Chondrocyte (in vitro differentiated cells): ENCODE measurements at regions not wholly inside any gene's neighbourhood (a gene's known extent, or its start where the extent isn't known, plus 50 kb on each side); places are given as distances from the start of the nearest gene placed in this dataset.

Source experiments
- DNase-seq: peaks from one replicate; pipeline ENCODE4 v3.0.0; 2021; ENCODE audit warnings: mixed read lengths, low spot score
- H3K27ac Mint-ChIP-seq: one replicate; pipeline ENCODE4 v1.8.0; 2021; ENCODE audit warnings: mild to moderate bottlenecking, moderate library complexity, mixed read lengths; ENCODE audit not compliant: unreplicated experiment
- H3K27me3 Mint-ChIP-seq: 2 replicates; pipeline ENCODE4 v1.8.0; 2021; ENCODE audit warnings: low read depth, mixed read lengths
- H3K36me3 Mint-ChIP-seq: 2 replicates; pipeline ENCODE4 v1.8.0; 2021; ENCODE audit warnings: low read depth, mixed read lengths
- H3K4me1 Mint-ChIP-seq: 2 replicates; pipeline ENCODE4 v1.8.0; 2021; ENCODE audit warnings: low read depth, mild to moderate bottlenecking, mixed read lengths
- H3K4me3 Mint-ChIP-seq: one replicate; pipeline ENCODE4 v1.8.0; 2021; ENCODE audit warnings: mild to moderate bottlenecking, moderate library complexity, mixed read lengths; ENCODE audit not compliant: unreplicated experiment
- H3K9me3 Mint-ChIP-seq: 2 replicates; pipeline ENCODE4 v1.8.0; 2021; ENCODE audit warnings: low read depth, mixed read lengths
- CTCF ChIP-seq: fragments of 200-600 bp; sonication (generic); IDR thresholded peaks from 2 replicates; pipeline ENCODE4 v1.5.0; 2021; ENCODE audit warnings: antibody characterized with exemption, mild to moderate bottlenecking, moderate library complexity

- Mint-ChIP-seq H3K27me3 (peaks cover 6% of the 10 kb centered on the region), H3K27ac (no peak overlapping the region), H3K36me3 (no peaks in the 10 kb centered on the region), H3K9me3 (peaks cover 7% of the 10 kb centered on the region), H3K4me3 (no peak overlapping the region), H3K4me1 (no peaks in the 10 kb centered on the region)
- TF ChIP-seq CTCF: no peak
- no peak for DNase-seq
These were observed 216.0 kb upstream of the TAPT1 start for GRCh38 chr4:16442296-16442695.

GRCh38 chr4:16439768-16440167 is 213.5 kb upstream of the TAPT1 start:
- DNase-seq: no peak
- no peak for TF ChIP-seq CTCF
- Mint-ChIP-seq H3K4me3 (no peak overlapping the region), H3K9me3 (peaks cover 10% of the 10 kb centered on the region), H3K27ac (no peak overlapping the region), H3K27me3 (peaks cover 3% of the 10 kb centered on the region), H3K4me1 (no peaks in the 10 kb centered on the region), H3K36me3 (no peaks in the 10 kb centered on the region)

GRCh38 chr4:16438986-16439385 is 212.7 kb upstream of the TAPT1 start:
- peaks cover 2% of the 10 kb centered on the region for H3K27me3 Mint-ChIP-seq
- H3K36me3 Mint-ChIP-seq: no peaks in the 10 kb centered on the region
- no peak overlapping the region for H3K4me3 Mint-ChIP-seq
- H3K9me3 Mint-ChIP-seq: peaks cover 10% of the 10 kb centered on the region
- no peak overlapping the region for H3K27ac Mint-ChIP-seq
- H3K4me1 Mint-ChIP-seq: no peaks in the 10 kb centered on the region
- no peak for DNase-seq
- TF ChIP-seq CTCF: no peak

GRCh38 chr4:16437836-16438235 is 211.6 kb upstream of the TAPT1 start:
- Mint-ChIP-seq H3K27ac (no peak overlapping the region), H3K27me3 (no peaks in the 10 kb centered on the region), H3K4me3 (no peak overlapping the region), H3K9me3 (peaks cover 10% of the 10 kb centered on the region), H3K4me1 (no peaks in the 10 kb centered on the region), H3K36me3 (no peaks in the 10 kb centered on the region)
- no peak for TF ChIP-seq CTCF
- DNase-seq: no peak

DNA sequence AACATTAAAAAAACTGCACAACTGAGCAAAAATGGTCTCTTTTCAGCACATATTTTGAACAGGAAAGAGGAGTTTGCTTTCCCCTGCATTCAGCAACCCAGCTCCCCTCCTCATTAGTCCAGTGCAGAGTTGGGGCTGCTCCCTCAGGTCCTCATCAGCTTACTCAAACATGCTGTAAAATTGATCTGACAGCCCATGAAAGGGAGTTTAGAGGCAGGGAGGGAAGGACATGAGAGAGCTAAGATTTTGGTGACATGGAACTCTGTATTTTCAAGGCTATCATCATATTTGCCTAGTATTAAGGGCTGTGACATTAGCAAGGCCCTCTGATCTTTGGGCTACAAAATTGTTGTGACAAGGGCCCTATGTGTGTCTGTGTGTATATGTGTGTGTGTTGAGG is 205.6 kb upstream of the TAPT1 start:
- H3K9me3 Mint-ChIP-seq: peaks cover 9% of the 10 kb centered on the region

More for the DNA sequence above, 205.6 kb upstream of the TAPT1 start:
- H3K27ac Mint-ChIP-seq: no peak overlapping the region
- H3K27me3 Mint-ChIP-seq: no peaks in the 10 kb centered on the region
- no peaks in the 10 kb centered on the region for H3K36me3 Mint-ChIP-seq
- H3K4me3 Mint-ChIP-seq: no peak overlapping the region
- no peak for DNase-seq
- H3K4me1 Mint-ChIP-seq: no peaks in the 10 kb centered on the region
- no peak for TF ChIP-seq CTCF
